Medulla oblongata (tissue), 1 donor: ENCODE measurements at regions not wholly inside any gene's neighbourhood (a gene's known extent, or its start where the extent isn't known, plus 50 kb on each side); places are given as distances from the start of the nearest gene placed in this dataset.

ENCODE experiments used
- DNase-seq: peaks from one replicate; pipeline ENCODE4 v3.0.0-alpha.2; 2015; ENCODE audit errors: extremely low spot score

DNA sequence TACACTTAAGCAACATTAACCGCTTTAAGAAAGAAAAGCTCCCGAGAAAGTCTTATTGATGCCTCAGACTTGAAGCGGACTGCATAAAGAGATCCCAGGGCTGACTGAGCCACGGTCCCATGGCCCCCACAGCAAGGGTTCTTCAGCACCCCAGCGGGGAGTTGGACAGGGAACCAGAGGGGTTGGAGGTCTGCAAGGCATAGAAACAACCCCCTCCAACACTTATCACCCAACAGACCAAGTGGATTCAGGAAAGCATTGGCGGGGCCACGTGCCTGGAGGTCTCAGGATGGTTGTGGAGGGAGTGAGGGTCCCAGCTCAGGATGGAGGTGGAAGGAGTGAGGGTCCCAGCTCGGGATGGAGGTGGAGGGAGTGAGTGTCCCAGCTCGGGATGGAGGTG, 143.7 kb upstream of the IRX2 start:
- no peak for DNase-seq

DNA sequence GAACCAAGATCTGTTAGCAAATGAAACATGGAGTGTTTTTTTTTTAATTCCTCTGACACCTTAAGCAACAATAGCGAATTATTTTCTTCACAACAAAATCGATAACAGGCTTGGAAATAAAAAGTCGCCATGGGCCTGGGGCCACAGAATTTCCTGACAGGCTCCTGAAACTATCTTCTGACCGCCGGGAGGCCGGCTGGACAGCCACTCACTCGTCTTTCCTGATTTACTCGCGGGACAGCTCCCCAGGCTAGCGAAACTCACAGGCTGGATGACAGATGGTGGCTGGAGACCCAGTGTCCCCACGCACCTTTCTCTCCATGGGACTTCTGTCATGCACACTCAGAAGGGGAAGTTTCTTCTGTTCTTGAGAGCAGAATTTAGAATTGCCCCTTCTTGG, 143.3 kb upstream of the IRX2 start:
- DNase-seq: no peak

GRCh38 chr5:2894316-2894715, 142.8 kb upstream of the IRX2 start:
- no peak for DNase-seq

DNA sequence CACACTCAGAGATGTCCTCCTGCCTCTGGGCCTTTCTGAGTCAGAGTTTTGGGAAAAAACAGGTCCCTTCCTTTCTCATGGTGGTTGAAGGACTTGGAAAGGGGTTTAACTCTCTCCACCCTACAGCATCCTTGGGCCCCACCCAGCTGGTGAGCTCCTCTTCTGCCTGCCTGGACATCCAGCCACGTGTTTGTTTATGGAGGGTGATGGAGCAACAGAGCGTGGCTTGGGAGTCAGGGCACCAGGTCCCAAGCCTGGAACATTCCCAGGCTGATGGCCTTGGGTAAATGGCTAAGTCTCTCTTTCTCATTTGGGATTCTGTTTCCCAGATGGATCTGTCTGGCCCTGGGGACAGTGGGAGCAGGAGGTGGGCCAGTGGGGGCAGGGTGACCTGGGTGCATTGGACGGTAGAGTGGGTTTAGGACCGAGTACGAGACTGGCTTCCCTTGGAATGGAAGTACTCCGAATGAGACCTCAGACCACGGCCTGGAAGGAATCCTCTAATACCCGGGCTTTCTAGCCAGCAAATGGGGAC, 141.1 kb upstream of the IRX2 start:
- no peak for DNase-seq

GRCh38 chr5:2891781-2892180, 140.3 kb upstream of the IRX2 start:
- DNase-seq: no peak

DNA sequence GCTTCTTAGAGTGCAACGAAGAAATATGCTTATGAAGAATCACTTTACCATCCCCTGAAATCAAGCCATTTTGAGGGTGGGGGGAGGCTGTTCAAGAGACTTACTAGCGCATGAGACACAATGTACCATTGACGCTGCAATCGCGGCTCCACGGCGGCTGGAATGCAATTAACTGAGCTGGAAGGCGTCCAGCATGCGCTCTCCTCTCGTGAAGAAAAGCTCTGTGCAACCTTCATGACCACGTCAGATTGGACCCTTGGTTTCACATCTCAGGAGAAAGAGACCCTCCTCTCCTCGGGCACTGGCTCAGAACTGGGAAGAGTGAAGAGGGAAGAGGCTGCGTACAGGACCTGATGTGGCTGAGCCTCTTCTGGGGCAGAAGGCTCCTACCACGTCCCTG, 138.5 kb upstream of the IRX2 start:
- no peak for DNase-seq

GRCh38 chr5:2888520-2889060, 137.1 kb upstream of the IRX2 start:
- no peak for DNase-seq

GRCh38 chr5:2887481-2888348, 136.2 kb upstream of the IRX2 start:
- no peak for DNase-seq

GRCh38 chr5:2886531-2886930, 135.1 kb upstream of the IRX2 start:
- DNase-seq: no peak

DNA sequence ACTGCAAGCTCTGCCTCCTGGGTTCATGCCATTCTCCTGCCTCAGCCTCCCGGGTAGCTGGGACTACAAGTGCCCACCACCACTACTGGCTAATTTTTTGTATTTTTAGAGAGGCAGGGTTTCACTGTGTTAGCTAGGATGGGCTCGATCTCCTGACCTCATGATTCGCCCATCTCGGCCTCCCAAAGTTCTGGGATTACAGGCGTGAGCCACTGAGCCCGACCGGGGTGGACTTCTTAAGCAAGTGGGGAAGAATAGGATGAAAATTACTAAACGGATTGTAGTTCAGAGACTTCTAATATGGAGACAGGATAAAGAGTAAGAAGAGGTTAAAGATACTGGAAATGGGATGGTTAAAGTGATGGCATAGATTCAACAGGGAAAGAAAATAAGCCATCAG, 132.3 kb upstream of the IRX2 start:
- DNase-seq: no peak

GRCh38 chr5:2879701-2880100, 128.2 kb upstream of the IRX2 start:
- DNase-seq: no peak

DNA sequence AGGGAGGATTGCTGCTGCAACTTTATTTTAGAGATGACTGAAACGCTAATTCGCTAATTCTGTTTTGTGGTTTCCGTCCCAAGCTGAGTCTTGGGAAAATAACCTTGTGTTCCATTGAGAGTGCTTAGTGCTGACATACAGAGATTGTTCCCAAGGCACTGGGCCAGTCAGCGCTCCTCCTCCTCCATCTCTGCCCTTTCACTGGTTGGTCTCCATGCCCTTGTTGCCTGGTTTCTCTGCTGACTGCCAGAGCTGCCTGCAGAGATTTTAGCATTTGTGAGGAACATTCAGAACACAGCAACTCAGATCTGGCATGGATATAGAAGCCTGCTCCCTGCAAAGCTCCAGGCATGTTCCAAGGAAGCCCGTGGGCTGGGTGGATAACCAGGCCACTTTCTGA, 126.0 kb upstream of the IRX2 start:
- DNase-seq: peak; percentile 72

GRCh38 chr5:2876183-2876582, 124.7 kb upstream of the IRX2 start:
- no peak for DNase-seq

DNA sequence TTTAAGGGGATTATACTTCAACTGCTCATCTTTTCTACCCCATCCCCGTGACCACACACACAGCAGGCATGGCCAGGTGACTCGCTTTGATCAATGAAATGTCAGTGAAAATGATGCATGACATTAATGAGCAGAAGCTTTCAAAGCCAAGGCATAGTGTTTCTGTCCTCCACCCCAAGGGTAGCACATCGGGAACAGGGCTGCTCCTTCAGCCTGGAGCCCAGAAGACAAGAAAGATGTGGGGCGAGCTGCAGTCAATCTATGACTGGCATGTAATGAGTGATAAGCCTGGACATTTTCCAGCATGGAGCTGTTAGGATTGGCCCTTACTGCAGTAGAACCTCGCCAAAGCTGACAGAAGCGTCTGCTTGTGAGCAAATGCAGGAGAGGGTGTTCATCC, 122.6 kb upstream of the IRX2 start:
- DNase-seq: no peak

GRCh38 chr5:2872676-2873075, 121.2 kb upstream of the IRX2 start:
- DNase-seq: no peak

DNA sequence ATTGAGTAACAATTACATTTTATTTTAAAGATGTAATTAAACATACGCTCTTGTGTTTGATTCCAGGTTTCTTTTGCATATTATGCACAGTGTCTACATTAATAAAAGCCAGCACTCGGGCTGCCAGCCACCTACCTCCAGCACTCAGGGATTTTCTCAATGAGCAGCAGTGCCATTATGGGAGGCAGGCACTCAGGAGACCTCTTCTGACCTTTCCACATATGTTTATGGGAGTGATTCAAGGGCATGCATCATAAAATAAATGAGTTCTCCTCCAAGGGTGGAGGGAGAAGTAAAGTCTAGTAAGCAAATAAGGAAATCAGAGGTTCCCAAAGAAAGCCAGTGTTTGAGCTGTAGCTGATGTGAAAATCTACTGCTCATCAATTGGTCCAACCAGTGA, 119.8 kb upstream of the IRX2 start:
- DNase-seq: no peak

GRCh38 chr5:2869471-2869870, 118.0 kb upstream of the IRX2 start:
- no peak for DNase-seq

- no peak for DNase-seq
These were observed 116.0 kb upstream of the IRX2 start for GRCh38 chr5:2867373-2867933.

DNA sequence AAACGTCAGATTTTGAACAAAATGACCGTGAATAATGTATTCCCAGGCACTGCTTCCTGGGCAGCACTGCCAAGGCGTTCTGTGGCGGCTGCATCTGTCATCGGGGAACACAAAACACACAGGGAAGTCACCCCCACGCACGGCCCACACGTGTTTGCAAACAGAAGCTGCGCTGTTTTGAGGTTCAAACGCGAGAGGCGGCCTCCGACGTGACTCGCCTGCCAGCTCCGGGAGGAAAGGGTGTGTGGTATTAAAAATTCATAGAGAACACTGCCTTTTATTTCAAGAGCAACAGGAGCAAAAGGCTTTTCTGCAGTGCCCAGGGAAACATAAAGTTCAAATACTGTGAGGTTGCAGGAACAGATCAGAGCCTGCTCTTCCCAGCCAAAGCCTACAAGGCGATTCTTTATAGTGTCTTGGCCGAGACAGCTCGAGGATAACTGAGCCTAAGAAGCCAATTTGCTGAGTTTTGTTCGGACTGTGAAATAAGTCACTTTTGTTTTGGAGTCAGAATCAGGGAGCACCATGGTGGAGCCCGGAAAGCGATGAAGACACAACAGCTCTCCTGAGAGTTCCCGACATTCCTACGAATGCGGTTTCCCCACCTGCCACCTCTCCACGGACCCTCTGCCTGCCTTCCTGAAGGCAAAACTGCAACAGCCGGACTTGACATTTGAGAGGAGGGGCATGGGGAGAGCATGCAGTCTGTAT, 115.3 kb upstream of the IRX2 start:
- peak; percentile 33 for DNase-seq

- no peak for DNase-seq
These were observed 114.4 kb upstream of the IRX2 start for GRCh38 chr5:2865856-2866255.

- DNase-seq: no peak
These were observed 113.1 kb upstream of the IRX2 start for GRCh38 chr5:2864515-2865105.
